BLaER1 (cell line): ENCODE measurements at regions not wholly inside any gene's neighbourhood (a gene's known extent, or its start where the extent isn't known, plus 50 kb on each side); places are given as distances from the start of the nearest gene placed in this dataset.
"Not testable (repeated sequence)": the region's sequence is repeated elsewhere in the genome, so short reads cannot be mapped to it uniquely, and the experiment has no call there.

Experiments
- H3K27ac ChIP-seq: shearing (Covaris generic); formaldehyde crosslinking; 2 replicates; pipeline ENCODE4 v1.8.1; 2022
- H3K27me3 ChIP-seq: shearing (Covaris generic); formaldehyde crosslinking; 2 replicates; pipeline ENCODE4 v1.8.1; 2022
- H3K36me3 ChIP-seq: shearing (Covaris generic); formaldehyde crosslinking; 2 replicates; pipeline ENCODE4 v1.8.1; 2022
- H3K4me1 ChIP-seq: shearing (Covaris generic); formaldehyde crosslinking; 2 replicates; pipeline ENCODE4 v1.8.1; 2022
- H3K4me2 ChIP-seq: shearing (Covaris generic); formaldehyde crosslinking; 2 replicates; pipeline ENCODE4 v1.8.1; 2022
- H3K4me3 ChIP-seq: shearing (Covaris generic); formaldehyde crosslinking; 2 replicates; pipeline ENCODE4 v1.8.1; 2022
- H3K9ac ChIP-seq: shearing (Covaris generic); formaldehyde crosslinking; 2 replicates; pipeline ENCODE4 v1.8.1; 2022
- H3K9me3 ChIP-seq: shearing (Covaris generic); formaldehyde crosslinking; 2 replicates; pipeline ENCODE4 v1.8.1; 2022
- H4K20me1 ChIP-seq: shearing (Covaris generic); formaldehyde crosslinking; 2 replicates; pipeline ENCODE4 v1.8.1; 2022
- Cebpa-rat ChIP-seq: shearing (Covaris generic); IDR thresholded peaks from 2 replicates; pipeline ENCODE4 v1.8.1; 2022

DNA sequence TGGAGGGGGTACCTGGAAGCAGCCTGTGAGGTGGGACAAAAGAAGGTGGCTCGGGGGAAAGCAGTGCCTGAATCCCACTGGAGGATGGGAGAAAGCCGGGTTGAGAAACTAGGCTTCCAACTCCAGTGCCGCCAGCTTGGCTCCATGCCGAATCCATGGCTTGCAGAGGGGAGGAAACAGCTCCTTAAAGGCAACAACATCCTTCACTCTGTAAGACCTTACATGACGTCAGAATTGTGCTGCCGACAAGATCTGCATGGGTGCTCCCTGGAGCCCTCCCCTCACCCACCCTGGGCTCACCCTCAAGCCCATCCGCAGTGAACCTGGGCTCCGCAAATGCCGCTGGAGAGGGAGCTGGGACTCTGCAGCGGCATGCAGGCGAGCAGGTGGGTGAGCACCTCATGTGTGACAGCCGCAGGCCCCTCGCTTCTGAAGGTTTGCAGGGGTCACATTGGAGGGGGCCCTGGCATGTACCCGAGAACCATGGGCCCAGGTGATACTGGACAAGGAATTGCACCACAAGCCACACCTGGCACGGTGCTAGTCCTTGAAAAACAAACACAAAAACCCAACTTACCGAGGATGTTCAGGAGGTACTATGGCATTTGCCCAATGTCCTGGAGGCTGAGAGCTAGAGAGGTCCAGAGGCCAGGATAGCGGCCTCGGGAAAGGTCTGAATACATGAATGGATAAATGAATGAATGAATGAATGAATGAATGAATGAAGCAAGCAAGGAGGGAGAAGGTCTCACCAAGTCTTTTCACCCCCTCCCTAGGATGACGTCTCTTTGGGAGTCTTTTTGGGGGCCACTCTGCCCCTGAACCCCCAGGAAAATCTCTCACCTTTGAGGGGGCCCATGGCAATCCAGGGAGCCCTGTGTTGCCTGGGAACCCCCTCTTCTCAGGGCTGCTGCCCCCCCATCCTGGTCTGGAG, 238.6 kb upstream of the SHH start:
- Histone ChIP-seq H4K20me1 (no peaks in the 10 kb centered on the region), H3K36me3 (no peaks in the 10 kb centered on the region), H3K4me1 (no peaks in the 10 kb centered on the region), H3K4me3 (no peak overlapping the region), H3K9ac (no peak overlapping the region), H3K27ac (no peak overlapping the region), H3K27me3 (no peaks in the 10 kb centered on the region; the same call in 1 of the 2 replicates), H3K9me3 (no peaks in the 10 kb centered on the region), H3K4me2 (no peak overlapping the region)
- TF ChIP-seq Cebpa-rat, result no peak

DNA sequence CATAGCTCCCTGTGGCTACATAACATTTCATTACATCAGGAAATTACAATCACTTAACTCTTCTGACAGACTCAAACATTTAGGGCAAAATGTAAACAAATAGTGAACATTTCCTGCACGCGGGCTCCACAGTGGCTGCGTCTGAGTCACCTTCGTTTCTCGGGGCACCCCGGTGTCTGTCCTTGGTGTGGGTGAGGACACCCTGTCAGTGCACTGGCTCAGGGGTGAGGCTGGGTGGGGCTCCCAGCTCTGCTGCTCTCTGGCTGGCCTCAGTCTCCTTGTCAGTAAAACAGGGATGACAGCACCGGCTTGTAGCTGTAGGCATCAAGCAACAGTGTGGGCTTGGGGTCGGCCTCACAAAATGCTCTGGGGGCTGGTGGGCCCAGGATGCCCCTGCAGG, 237.1 kb upstream of the SHH start:
- no peak overlapping the region for H3K4me2 ChIP-seq
- no peaks in the 10 kb centered on the region for H4K20me1 ChIP-seq
- H3K4me1 ChIP-seq, result no peaks in the 10 kb centered on the region
- H3K4me3 ChIP-seq, result no peak overlapping the region
- H3K27me3 ChIP-seq, result no peaks in the 10 kb centered on the region; the same call in 1 of the 2 replicates
- no peaks in the 10 kb centered on the region for H3K9me3 ChIP-seq
- H3K27ac ChIP-seq, result no peak overlapping the region
- H3K9ac ChIP-seq, result no peak overlapping the region
- TF ChIP-seq Cebpa-rat, result no peak
- H3K36me3 ChIP-seq, result no peaks in the 10 kb centered on the region

DNA sequence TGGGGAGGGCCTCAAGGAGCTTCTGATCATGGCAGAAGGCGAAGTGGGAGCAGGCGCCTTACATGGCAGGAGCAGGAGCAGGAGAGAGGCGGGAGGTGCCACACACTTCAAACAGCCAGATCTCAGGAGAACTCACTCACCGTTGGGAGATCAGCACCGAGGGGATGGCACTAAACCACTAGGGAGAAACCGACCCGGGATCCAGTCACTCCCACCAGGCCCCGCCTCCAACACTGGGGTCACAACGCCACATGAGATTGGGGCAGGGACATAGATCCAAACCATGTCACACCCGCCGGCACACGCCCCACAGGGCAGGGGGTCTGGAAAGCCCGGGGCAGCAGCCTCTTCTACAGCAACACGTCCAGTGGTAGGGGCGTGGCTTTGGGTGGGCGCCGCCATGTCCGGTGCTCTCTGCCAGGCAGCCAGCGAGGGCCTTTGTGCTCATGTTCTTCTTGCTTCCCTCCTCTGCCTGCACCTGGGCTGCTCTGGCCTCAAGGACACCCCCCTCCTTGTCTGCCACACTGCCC, 233.8 kb upstream of the SHH start:
- no peaks in the 10 kb centered on the region for H3K9me3 ChIP-seq
- peaks cover 4% of the 10 kb centered on the region; the same call in 1 of the 2 replicates for H3K27me3 ChIP-seq

DNA sequence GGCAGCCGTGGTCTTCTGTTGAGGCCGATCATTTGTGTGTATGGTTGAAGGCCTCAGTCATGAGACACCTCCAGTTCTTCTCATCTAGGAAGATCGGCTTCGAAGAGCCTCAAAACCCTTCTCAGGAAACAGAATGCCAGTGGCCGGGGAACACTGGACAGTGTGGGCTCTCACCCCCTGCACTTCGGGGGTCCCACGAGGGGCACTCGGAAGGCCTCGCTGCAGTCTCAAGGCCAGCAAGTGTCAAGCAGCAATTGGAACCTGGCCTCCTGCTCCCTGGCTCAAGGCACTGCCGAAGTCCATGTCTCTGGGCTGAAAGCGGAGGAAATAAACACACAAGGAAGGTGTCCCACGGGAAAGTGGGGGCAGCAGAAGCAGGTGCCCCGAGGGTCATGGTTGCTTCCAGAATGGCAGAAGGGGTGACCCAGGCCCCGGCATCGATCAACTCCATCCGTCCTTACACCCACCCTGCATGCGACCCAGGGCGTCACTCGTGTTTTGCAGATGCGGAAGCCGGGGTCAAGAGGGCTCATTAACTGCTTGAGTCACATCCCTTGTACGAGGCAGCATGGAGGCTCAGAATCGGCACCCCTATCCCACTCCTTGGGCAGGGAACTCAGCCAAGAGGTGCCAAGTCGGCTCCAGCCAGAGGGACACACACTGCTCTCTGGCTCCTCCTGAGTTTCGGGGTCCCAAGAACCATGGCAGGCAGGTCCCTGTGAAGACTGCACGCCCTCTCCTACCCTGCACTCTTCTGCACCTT, 231.3 kb upstream of the SHH start:
- no peak overlapping the region for H3K9ac ChIP-seq
- no peaks in the 10 kb centered on the region for H3K36me3 ChIP-seq
- H3K27me3 ChIP-seq, result peaks cover 4% of the 10 kb centered on the region; the same call in 1 of the 2 replicates
- peaks cover 20% of the 10 kb centered on the region for H3K4me1 ChIP-seq
- H3K4me3 ChIP-seq, result no peak overlapping the region
- no peak overlapping the region for H3K4me2 ChIP-seq
- TF ChIP-seq Cebpa-rat, result no peak
- H3K27ac ChIP-seq, result no peak overlapping the region
- no peaks in the 10 kb centered on the region for H3K9me3 ChIP-seq
- no peaks in the 10 kb centered on the region for H4K20me1 ChIP-seq

More for the DNA sequence above, 233.8 kb upstream of the SHH start:
- Histone ChIP-seq H4K20me1 (no peaks in the 10 kb centered on the region), H3K4me2 (no peak overlapping the region), H3K4me1 (peaks cover 10% of the 10 kb centered on the region), H3K27ac (no peak overlapping the region), H3K4me3 (no peak overlapping the region), H3K9ac (no peak overlapping the region), H3K36me3 (no peaks in the 10 kb centered on the region)
- TF ChIP-seq Cebpa-rat, result no peak

DNA sequence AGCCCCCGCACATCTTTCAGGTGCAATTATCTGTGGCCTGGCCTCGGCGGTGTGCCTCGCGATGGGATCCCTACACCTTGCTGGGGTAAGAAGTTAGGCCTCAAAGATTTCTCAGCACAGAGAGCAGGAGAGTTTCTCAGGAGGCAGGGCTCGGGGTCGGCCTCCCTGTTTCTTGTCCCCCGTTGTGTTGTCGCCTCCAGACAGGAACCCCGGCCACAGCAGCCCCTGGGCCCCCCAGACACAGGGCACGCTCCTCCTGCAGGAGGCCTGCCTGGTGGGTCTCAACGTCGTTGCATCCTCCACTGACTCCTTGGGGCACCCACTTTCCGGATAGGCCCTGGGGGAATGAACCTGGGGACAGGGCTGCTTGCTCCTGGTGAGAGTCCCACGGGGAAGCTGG, 229.1 kb upstream of the SHH start:
- H3K4me1 ChIP-seq, result peaks cover 42% of the 10 kb centered on the region
- no peak overlapping the region for H3K9ac ChIP-seq
- H3K9me3 ChIP-seq, result no peaks in the 10 kb centered on the region
- TF ChIP-seq Cebpa-rat, result no peak
- no peak overlapping the region for H3K4me3 ChIP-seq
- peak overlapping the region; percentile 70 for H3K4me2 ChIP-seq
- H3K27ac ChIP-seq, result no peak overlapping the region
- H3K27me3 ChIP-seq, result 0 out of 2 replicates have a peak, but pooled peaks cover 4% of the 10 kb centered on the region
- H3K36me3 ChIP-seq, result no peaks in the 10 kb centered on the region
- H4K20me1 ChIP-seq, result no peaks in the 10 kb centered on the region

DNA sequence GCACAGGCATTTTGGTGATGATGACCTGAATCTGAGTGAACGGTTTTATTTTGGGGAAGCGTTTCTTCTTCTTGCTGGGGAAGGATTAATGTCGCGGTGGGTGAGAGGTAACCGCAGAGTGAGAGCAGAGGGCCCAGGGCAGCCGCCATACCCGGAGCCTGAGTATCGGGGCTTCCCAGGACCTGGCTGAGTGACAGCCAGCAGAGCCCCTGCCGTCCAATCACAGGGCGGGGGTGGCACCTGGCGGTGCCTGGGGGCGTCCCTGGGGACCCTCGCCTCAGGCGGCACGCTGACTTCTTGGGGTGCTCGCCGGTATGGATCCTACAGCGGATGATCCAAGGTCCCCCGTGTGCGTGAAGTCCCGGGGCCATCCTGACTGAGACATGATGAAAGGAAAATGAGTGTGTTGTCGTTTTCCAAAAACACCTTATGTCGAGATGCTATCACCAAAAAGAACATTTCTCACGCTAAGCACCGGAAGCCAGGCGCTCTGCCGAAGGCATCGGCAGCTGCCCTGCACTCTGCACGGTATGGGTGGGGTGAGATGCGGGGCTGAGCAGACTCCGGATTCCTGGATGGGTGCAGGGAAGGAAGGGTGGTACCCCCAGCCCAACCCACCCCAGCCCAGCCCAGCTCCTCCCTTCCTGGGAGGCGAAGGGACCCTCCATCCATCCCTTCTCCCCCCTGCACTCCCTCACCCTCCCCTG, 227.9 kb upstream of the SHH start:
- TF ChIP-seq Cebpa-rat, result no peak
- H3K36me3 ChIP-seq, result no peaks in the 10 kb centered on the region
- H3K27me3 ChIP-seq, result 0 out of 2 replicates have a peak, but pooled peaks cover 4% of the 10 kb centered on the region
- H3K9me3 ChIP-seq, result no peaks in the 10 kb centered on the region
- no peak overlapping the region for H3K9ac ChIP-seq
- no peaks in the 10 kb centered on the region for H4K20me1 ChIP-seq
- H3K4me2 ChIP-seq, result no peak overlapping the region
- peaks cover 50% of the 10 kb centered on the region for H3K4me1 ChIP-seq
- no peak overlapping the region for H3K27ac ChIP-seq
- H3K4me3 ChIP-seq, result no peak overlapping the region

DNA sequence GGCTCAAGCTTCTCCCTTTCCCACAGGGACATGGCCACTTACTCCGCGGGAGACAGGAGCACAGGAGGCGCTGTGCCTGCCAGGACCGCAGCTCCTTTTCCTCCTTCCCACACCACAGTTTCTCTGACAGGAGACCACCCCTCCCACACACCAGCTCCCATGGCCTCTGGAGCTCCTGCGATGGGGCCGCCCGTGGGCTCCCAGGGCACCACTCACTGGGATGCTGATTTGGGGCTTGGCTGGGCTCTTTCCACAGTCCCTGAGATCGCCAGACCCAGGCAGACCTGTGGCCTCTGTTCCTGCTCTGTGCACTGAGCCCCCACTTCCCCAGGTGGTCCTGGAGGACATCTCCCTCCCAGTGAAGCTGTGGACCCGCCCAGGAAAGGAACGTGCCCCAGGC, 226.9 kb upstream of the SHH start:
- H3K4me3 ChIP-seq, result no peak overlapping the region
- H4K20me1 ChIP-seq, result no peaks in the 10 kb centered on the region
- H3K36me3 ChIP-seq, result no peaks in the 10 kb centered on the region
- H3K4me1 ChIP-seq, result peaks cover 60% of the 10 kb centered on the region
- H3K4me2 ChIP-seq, result no peak overlapping the region
- no peak for TF ChIP-seq Cebpa-rat
- no peak overlapping the region for H3K27ac ChIP-seq
- no peak overlapping the region for H3K9ac ChIP-seq
- 0 out of 2 replicates have a peak, but pooled peaks cover 4% of the 10 kb centered on the region for H3K27me3 ChIP-seq
- H3K9me3 ChIP-seq, result no peaks in the 10 kb centered on the region

DNA sequence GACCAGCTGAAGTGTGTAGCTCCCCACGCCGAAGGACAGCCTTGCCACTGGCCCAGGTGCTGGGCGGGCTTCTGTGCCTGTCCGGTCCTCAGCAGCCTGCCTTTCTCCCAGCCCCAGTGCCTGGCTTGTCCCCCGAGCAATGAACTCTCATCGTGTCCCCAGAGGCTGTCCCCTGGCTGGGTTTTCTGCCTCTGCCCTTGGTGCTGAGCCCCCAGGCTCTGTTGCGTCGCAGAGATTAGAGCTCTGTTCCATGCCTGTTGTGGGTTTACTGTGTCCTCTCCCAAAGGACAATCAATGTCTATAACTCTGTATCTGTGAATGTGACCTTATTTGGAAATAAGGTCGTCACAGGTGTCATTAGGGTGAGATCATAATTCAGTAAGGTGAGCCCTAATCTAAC, 226.1 kb upstream of the SHH start:
- Histone ChIP-seq H3K36me3 (no peaks in the 10 kb centered on the region), H3K4me1 (peaks cover 64% of the 10 kb centered on the region), H3K9ac (no peak overlapping the region), H3K27me3 (0 out of 2 replicates have a peak, but pooled peaks cover 4% of the 10 kb centered on the region), H3K9me3 (peaks cover 5% of the 10 kb centered on the region; the same call in 1 of the 2 replicates), H3K27ac (no peak overlapping the region), H4K20me1 (no peaks in the 10 kb centered on the region), H3K4me2 (peak overlapping the region; percentile 70), H3K4me3 (no peak overlapping the region)
- no peak for TF ChIP-seq Cebpa-rat

DNA sequence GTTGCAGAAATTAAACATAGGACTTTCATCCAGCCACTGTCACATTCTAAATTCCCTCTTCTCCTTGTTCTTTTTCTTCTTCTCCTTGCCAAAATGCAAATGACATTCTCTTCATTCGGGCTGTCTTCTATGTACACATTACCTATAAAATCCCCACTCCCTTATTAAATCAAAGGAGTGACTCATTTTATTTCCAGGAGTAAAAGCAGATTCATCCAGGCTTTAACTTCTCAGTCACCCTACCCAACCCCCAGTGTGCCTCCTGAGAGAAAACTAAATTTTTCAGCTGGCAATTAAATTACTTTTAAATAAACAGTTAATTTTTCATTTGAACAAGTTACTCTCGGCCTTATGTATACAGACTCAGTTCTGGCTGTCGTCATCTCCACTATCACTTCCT, 223.9 kb upstream of the SHH start:
- no peak overlapping the region for H3K4me3 ChIP-seq
- no peaks in the 10 kb centered on the region for H4K20me1 ChIP-seq
- no peaks in the 10 kb centered on the region for H3K36me3 ChIP-seq
- H3K4me1 ChIP-seq, result peaks cover 57% of the 10 kb centered on the region
- H3K27me3 ChIP-seq, result no peaks in the 10 kb centered on the region
- no peak for TF ChIP-seq Cebpa-rat
- no peak overlapping the region for H3K9ac ChIP-seq
- peak overlapping the region; percentile 70; the same call in 1 of the 2 replicates for H3K4me2 ChIP-seq
- no peak overlapping the region for H3K27ac ChIP-seq
- peaks cover 13% of the 10 kb centered on the region for H3K9me3 ChIP-seq

DNA sequence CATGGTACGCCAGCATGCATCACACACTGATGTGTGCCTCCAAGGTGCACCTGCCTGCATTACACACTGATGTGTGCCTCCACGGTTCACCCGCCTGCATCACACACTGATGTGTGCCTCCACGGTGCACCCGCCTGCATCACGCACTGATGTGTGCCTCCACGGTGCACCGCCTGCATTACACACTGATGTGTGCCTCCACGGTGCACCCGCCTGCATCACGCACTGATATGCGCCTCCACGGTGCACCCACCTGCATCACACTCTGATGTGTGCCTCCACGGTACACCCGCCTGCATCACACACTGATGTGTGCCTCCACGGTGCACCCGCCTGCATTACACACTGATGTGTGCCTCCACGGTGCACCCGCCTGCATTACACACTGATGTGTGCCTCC, 223.1 kb upstream of the SHH start:
- not testable (repeated sequence) for H3K36me3 ChIP-seq, H3K27me3 ChIP-seq, H3K9ac ChIP-seq, H3K27ac ChIP-seq, H4K20me1 ChIP-seq, H3K4me3 ChIP-seq, H3K4me2 ChIP-seq
- Histone ChIP-seq H3K4me1 (peaks cover 59% of the 10 kb centered on the region), H3K9me3 (peaks cover 13% of the 10 kb centered on the region)
